ENCODE measurements at regions not wholly inside any gene's neighbourhood (a gene's known extent, or its start where the extent isn't known, plus 50 kb on each side); places are given as distances from the start of the nearest gene placed in this dataset.

- no peak for TF ChIP-seq EP300 (IDR thresholded peaks at IDR 0.05; ENCODE audit: borderline replicate concordance in 1 of 2, low read depth in 2 of 2, low read length in 2 of 2)
- TF ChIP-seq CBX5 (IDR thresholded peaks at IDR 0.05; ENCODE audit: low read depth, low read length): no peak
- no peak for TF ChIP-seq POLR2AphosphoS5 (IDR thresholded peaks at IDR 0.05; ENCODE audit: low read depth, low read length)
- no peak for TF ChIP-seq HDAC6 (IDR thresholded peaks at IDR 0.05; ENCODE audit: low read depth, low read length)
- no peak for TF ChIP-seq HDAC2 (IDR thresholded peaks at IDR 0.05; ENCODE audit: borderline replicate concordance in 1 of 2, low read depth in 2 of 2, low read length in 2 of 2)
- TF ChIP-seq CHD7 (IDR thresholded peaks at IDR 0.05; ENCODE audit: insufficient replicate concordance, low read length): no peak
These were observed 235.2 kb upstream of the ELL2 start (continued) for GRCh38 chr5:96196890-96197289.

All from H1 (cell line).